H1 (cell line): ENCODE measurements at regions not wholly inside any gene's neighbourhood (a gene's known extent, or its start where the extent isn't known, plus 50 kb on each side); places are given as distances from the start of the nearest gene placed in this dataset.

Experiments
- CTCF ChIA-PET: fragments of 300-600 bp; sonication (Branson Sonifier 250); formaldehyde crosslinking; loops from one replicate; lab custom pipeline; 2021; ENCODE audit not compliant: partially characterized antibody; lab: Charles Lee
- POLR2A ChIA-PET: fragments of 300-600 bp; sonication (Branson Sonifier 250); formaldehyde crosslinking; loops from one replicate; lab custom pipeline; 2021; ENCODE audit warnings: inconsistent platforms; ENCODE audit not compliant: partially characterized antibody; lab: Charles Lee
- DNase-seq, 2 experiments: peaks; one replicate each; pipeline versions ENCODE4 v3.0.0 to v3.0.0-alpha.2; 2010 to 2022; ENCODE audit warnings: low spot score in 2 of 2, low read depth in 1 of 2, mixed read lengths in 1 of 2
- FAIRE-seq: peaks from 2 replicates; lab custom pipeline; 2011; peaks lifted over from hg19 to GRCh38; lab: Jason Lieb, UNC
- H2AFZ ChIP-seq: 2 replicates; pipeline ENCODE4 v1.8.1; 2012; ENCODE audit warnings: low read length, inconsistent platforms
- H2AK5ac ChIP-seq: 2 replicates; pipeline ENCODE4 v1.6.1; 2013; ENCODE audit warnings: low read depth, low read length
- H2BK120ac ChIP-seq: replicated peaks from 2 replicates; pipeline ENCODE3; 2013; ENCODE audit warnings: low read depth, low read length, inconsistent platforms
- H2BK12ac ChIP-seq: 2 replicates; pipeline ENCODE4 v1.6.1; 2013; ENCODE audit warnings: low read depth, low read length
- H2BK15ac ChIP-seq: 2 replicates; pipeline ENCODE4 v1.6.1; 2013; ENCODE audit warnings: low read length
- H2BK20ac ChIP-seq: 2 replicates; pipeline ENCODE4 v1.6.1; 2013; ENCODE audit warnings: low read length
- H2BK5ac ChIP-seq: 2 replicates; pipeline ENCODE4 v1.6.1; 2013; ENCODE audit warnings: low read depth, low read length
- H3K14ac ChIP-seq: 2 replicates; pipeline ENCODE4 v1.6.1; 2013; ENCODE audit warnings: inconsistent platforms; ENCODE audit not compliant: insufficient read length
- H3K18ac ChIP-seq: 2 replicates; pipeline ENCODE4 v1.6.1; 2013; ENCODE audit warnings: low read length; ENCODE audit errors: extremely low read depth
- H3K23ac ChIP-seq: 2 replicates; pipeline ENCODE4 v1.6.1; 2013; ENCODE audit warnings: inconsistent platforms; ENCODE audit not compliant: insufficient read length
- H3K23me2 ChIP-seq: 2 replicates; pipeline ENCODE4 v1.6.1; 2013; ENCODE audit warnings: low read depth, low read length
- H3K27ac ChIP-seq: 2 replicates; pipeline ENCODE4 v1.6.1; 2011; ENCODE audit warnings: low read depth, low read length, inconsistent platforms
- H3K27me3 ChIP-seq, 4 experiments: replicated peaks in 1 of 4; 1 replicate in 1 of 4; 2 replicates in 3 of 4; pipeline versions ENCODE4 v1.6.1 to v1.8.1; 2011 to 2013; ENCODE audit warnings: low read length in 3 of 4, mild to moderate bottlenecking in 3 of 4, inconsistent platforms in 2 of 4, mixed read lengths in 2 of 4, moderate library complexity in 1 of 4; ENCODE audit not compliant: control insufficient read depth in 3 of 4, insufficient read depth in 3 of 4; ENCODE audit errors: extremely low read depth in 1 of 4
- H3K36me3 ChIP-seq, 4 experiments: 2 replicates each; pipeline versions ENCODE4 v1.6.1 to v1.8.1; 2011 to 2013; ENCODE audit warnings: mild to moderate bottlenecking in 4 of 4, low read length in 3 of 4, moderate library complexity in 2 of 4, control low read depth in 1 of 4, inconsistent platforms in 1 of 4; ENCODE audit not compliant: insufficient read depth in 4 of 4, control insufficient read depth in 2 of 4
- H3K4ac ChIP-seq: replicated peaks from 2 replicates; pipeline ENCODE3; 2013; ENCODE audit warnings: low read length, low read depth, mixed read lengths, inconsistent platforms; ENCODE audit not compliant: insufficient read length
- H3K4me1 ChIP-seq, 4 experiments: replicated peaks in 1 of 4; 1 replicate in 1 of 4; 2 replicates in 3 of 4; pipeline versions ENCODE4 v1.6.1 to v1.8.1; 2011 to 2013; ENCODE audit warnings: low read length in 3 of 4, inconsistent platforms in 2 of 4, mixed read lengths in 1 of 4; ENCODE audit not compliant: insufficient read depth in 4 of 4, control insufficient read depth in 3 of 4
- H3K4me2 ChIP-seq, 2 experiments: 2 replicates each; pipeline versions ENCODE4 v1.6.1 to v1.8.1; 2011 to 2013; ENCODE audit warnings: low read depth in 2 of 2, low read length in 2 of 2, control low read depth in 1 of 2, inconsistent platforms in 1 of 2, mild to moderate bottlenecking in 1 of 2; ENCODE audit not compliant: insufficient read depth in 1 of 2
- H3K4me3 ChIP-seq, 4 experiments: fragments of 200-600, 300-600 bp in 1 of 4; sonication (generic), shearing (Covaris generic), sonication (Bioruptor Twin) in 1 of 4; 2 replicates each; pipeline versions ENCODE4 v1.5.1 to v1.8.1; 2011 to 2016; ENCODE audit warnings: low read length in 4 of 4, low read depth in 3 of 4, control low read depth in 2 of 4, inconsistent platforms in 2 of 4, mild to moderate bottlenecking in 2 of 4, mixed read lengths in 1 of 4, moderate library complexity in 1 of 4; ENCODE audit not compliant: insufficient read depth in 2 of 4; ENCODE audit errors: extremely low read depth in 1 of 4
- H3K56ac ChIP-seq: replicated peaks from 2 replicates; pipeline ENCODE3; 2013; ENCODE audit warnings: low read depth, mild to moderate bottlenecking, mixed read lengths, low read length, inconsistent platforms; ENCODE audit not compliant: insufficient read length
- H3K79me1 ChIP-seq: 2 replicates; pipeline ENCODE4 v1.6.1; 2013; ENCODE audit warnings: low read depth, low read length, control low read depth
- H3K79me2 ChIP-seq, 2 experiments: 2 replicates each; pipeline versions ENCODE4 v1.6.1 to v1.8.1; 2012 to 2013; ENCODE audit warnings: low read length in 2 of 2, mild to moderate bottlenecking in 2 of 2, inconsistent platforms in 1 of 2; ENCODE audit not compliant: insufficient read depth in 2 of 2, control insufficient read depth in 1 of 2
- H3K9ac ChIP-seq, 4 experiments: replicated peaks in 1 of 4; 1 replicate in 1 of 4; 2 replicates in 3 of 4; pipeline versions ENCODE4 v1.6.1 to v1.8.1; 2011 to 2013; ENCODE audit warnings: low read depth in 3 of 4, low read length in 3 of 4, control low read depth in 2 of 4, mild to moderate bottlenecking in 2 of 4, moderate library complexity in 2 of 4, inconsistent platforms in 1 of 4; ENCODE audit errors: extremely low read depth in 1 of 4
- H3K9me3 ChIP-seq, 2 experiments: 2 replicates each; pipeline versions ENCODE4 v1.6.1 to v1.8.1; 2012 to 2013; ENCODE audit warnings: mild to moderate bottlenecking in 2 of 2, moderate library complexity in 2 of 2, control low read depth in 1 of 2, inconsistent platforms in 1 of 2, low read depth in 1 of 2, low read length in 1 of 2, mixed read lengths in 1 of 2; ENCODE audit not compliant: insufficient read depth in 2 of 2
- H4K20me1 ChIP-seq, 2 experiments: replicated peaks in 1 of 2; 2 replicates each; pipeline versions ENCODE3 to v1.8.1; 2011 to 2013; ENCODE audit warnings: inconsistent platforms in 2 of 2, low read length in 2 of 2, mild to moderate bottlenecking in 1 of 2; ENCODE audit not compliant: insufficient read depth in 2 of 2, control insufficient read depth in 1 of 2
- H4K5ac ChIP-seq: 2 replicates; pipeline ENCODE4 v1.6.1; 2013; ENCODE audit warnings: low read length, low read depth, mixed read lengths, inconsistent platforms; ENCODE audit not compliant: insufficient read length
- H4K8ac ChIP-seq: 2 replicates; pipeline ENCODE4 v1.8.0; 2013; ENCODE audit warnings: mild to moderate bottlenecking, moderate library complexity, low read length, inconsistent platforms; ENCODE audit not compliant: insufficient read depth; ENCODE audit errors: extremely low read depth
- H4K91ac ChIP-seq: replicated peaks from 2 replicates; pipeline ENCODE3; 2013; ENCODE audit warnings: low read length, mixed read lengths, inconsistent platforms; ENCODE audit not compliant: insufficient read length
- CHD2 ChIP-seq: IDR thresholded peaks from 2 replicates; pipeline ENCODE4 v1.6.1; 2012; ENCODE audit warnings: low read length, improper control_type of control experiment
- EP300 ChIP-seq, 2 experiments: IDR thresholded peaks; 1 replicate in 1 of 2; 2 replicates in 1 of 2; pipeline ENCODE4 v1.6.1; 2011 to 2012; ENCODE audit warnings: low read depth in 2 of 2, low read length in 2 of 2, mild to moderate bottlenecking in 2 of 2, borderline replicate concordance in 1 of 2, inconsistent platforms in 1 of 2, moderate library complexity in 1 of 2
- PHF8 ChIP-seq: fragments of 200-600 bp; sonication (generic); conservative IDR thresholded peaks from 2 replicates; pipeline ENCODE4 v1.7.1; 2012; ENCODE audit warnings: low read depth, mild to moderate bottlenecking, inconsistent platforms, low read length, moderate library complexity
- USF2 ChIP-seq: IDR thresholded peaks from 2 replicates; pipeline ENCODE4 v1.6.1; 2011; ENCODE audit warnings: low read length, improper control_type of control experiment
- WGBS, 2 experiments: shearing (Covaris generic) in 1 of 2; methylation state at CpG; one replicate each; pipeline versions ENCODE4 v1.1.6 to v1.1.7; 2013 to 2015; ENCODE audit warnings: low lambda C conversion rate in 2 of 2, mixed read lengths in 2 of 2, inconsistent platforms in 1 of 2, low coverage in 1 of 2, missing lambda C conversion rate in 1 of 2; ENCODE audit not compliant: insufficient replicate concordance in 2 of 2, insufficient coverage in 1 of 2, insufficient read length in 1 of 2; ENCODE audit errors: extremely low coverage in 1 of 2, missing lambda C conversion rate in 1 of 2; 5-methylcytosine and 5-hydroxymethylcytosine counted together

DNA sequence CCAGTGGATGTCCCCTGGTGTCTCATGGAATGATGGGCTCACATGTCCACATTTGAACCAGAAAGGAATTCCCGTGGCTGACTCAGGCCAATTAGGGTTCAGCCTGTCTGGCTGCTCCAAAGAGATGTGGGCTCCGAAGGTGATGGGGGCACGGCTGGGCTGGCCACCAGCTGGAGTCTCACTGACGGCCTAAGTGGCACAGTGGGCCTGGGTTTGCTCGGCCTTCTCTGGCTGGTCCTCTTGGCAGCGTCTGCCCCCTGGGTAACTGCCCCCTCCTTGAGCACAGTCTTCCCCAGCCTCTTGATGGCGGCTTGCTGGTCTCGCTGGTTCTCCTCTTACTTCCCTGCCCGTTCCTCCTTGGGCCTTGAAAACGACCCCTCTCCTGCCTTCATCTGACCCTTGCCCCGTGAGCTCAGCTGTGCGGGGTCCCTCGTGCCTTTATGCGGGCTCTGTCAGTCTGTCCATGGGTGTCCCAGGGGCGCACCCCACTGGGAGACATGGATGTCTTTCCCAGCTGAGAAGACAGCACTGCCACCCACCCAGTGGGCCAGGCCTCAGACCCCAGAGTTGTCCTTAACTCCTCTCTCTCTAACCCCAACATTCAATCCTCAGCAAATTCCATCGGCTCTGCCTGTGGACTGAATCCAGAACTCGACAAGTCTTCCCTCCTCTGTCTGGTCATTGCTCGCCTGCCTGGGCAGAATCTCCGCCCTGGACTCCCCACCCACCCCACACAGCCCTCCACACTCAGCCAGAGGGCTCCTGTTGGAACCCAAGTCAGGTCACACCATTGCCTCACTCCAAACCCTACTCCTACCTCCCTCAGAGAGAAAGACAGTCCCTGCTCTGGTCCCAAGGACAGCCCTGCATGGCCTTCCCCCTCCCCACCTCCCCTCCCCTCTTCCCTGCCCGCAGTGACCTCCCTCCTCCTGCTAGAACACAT is 78.7 kb downstream of the CEBPB start:
- H2BK12ac ChIP-seq: peak overlapping the region; percentile 1; the same call in 1 of the 2 replicates
- H3K23me2 ChIP-seq: no peaks in the 10 kb centered on the region
- peaks cover 4 to 9% (median 8%) of the 10 kb centered on the region in 4 experiments; a peak in 6 of 7 replicates for H3K4me1 ChIP-seq
- peak overlapping the region; percentile 47 for H3K56ac ChIP-seq
- no peak for DNase-seq
- no peak overlapping the region for H2AFZ ChIP-seq
- no peak overlapping the region for H2BK120ac ChIP-seq
- no peaks in the 10 kb centered on the region for H3K79me2 ChIP-seq
- H2BK20ac ChIP-seq: no peak overlapping the region
- H2AK5ac ChIP-seq: no peak overlapping the region
- H3K9me3 ChIP-seq: no peaks in the 10 kb centered on the region
- WGBS, 2 experiments: 80% methylated on average over 20 of the region's 20 CpGs; no CpG with 5 or more reads in 1 of the 2 experiments
- H3K79me1 ChIP-seq: no peaks in the 10 kb centered on the region
- H3K36me3 ChIP-seq: no peaks in the 10 kb centered on the region
- H3K9ac ChIP-seq: no peak overlapping the region
- H3K27me3 ChIP-seq: no peaks in the 10 kb centered on the region
- H3K18ac ChIP-seq: no peak overlapping the region; the same call in 1 of the 2 replicates
- no peak overlapping the region for H2BK5ac ChIP-seq
- no peak overlapping the region for H3K4me2 ChIP-seq
- no peak overlapping the region for H4K91ac ChIP-seq
- TF ChIP-seq PHF8: no peak
- no peak for TF ChIP-seq EP300 (IDR thresholded peaks at IDR 0.05; ENCODE audit: borderline replicate concordance in 1 of 2, low read depth in 2 of 2, low read length in 2 of 2)
- TF ChIP-seq USF2: no peak
- TF ChIP-seq CHD2: no peak
- TF ChIP-seq, all 59 proteins: peak for 0
- Histone ChIP-seq H2BK15ac (no peak overlapping the region), H3K27ac (no peak overlapping the region), H3K4ac (no peak overlapping the region), H3K14ac (no peak overlapping the region), H3K4me3 (no peak overlapping the region), H4K8ac (peak overlapping the region; percentile 35; the same call in 1 of the 2 replicates), H3K23ac (no peak overlapping the region), H4K5ac (no peak overlapping the region), H4K20me1 (no peaks in the 10 kb centered on the region)
- no peak for FAIRE-seq
- ChIA-PET CTCF (interaction anchor here (6.6 kb wide), 1 partner anchor 14 kb away, joined by 48 read pairs; no protein-coding TSS in a partner anchor), POLR2A (interaction anchor here (0.8 to 1.5 kb wide), 2 partner anchors 13 to 78 kb away, joined by 3 read pairs; partner anchors contain the start of gene CEBPB)
